ENCODE measurements at regions not wholly inside any gene's neighbourhood (a gene's known extent, or its start where the extent isn't known, plus 50 kb on each side); places are given as distances from the start of the nearest gene placed in this dataset.

- H3K9me3 ChIP-seq (ENCODE audit: control insufficient read depth in 2 of 3, low read length in 3 of 3), result no peaks in the 10 kb centered on the region
- H3K36me3 Mint-ChIP-seq, result no peaks in the 10 kb centered on the region
- H3K27ac Mint-ChIP-seq, result no peak overlapping the region
- ChIA-PET POLR2A (no interaction called here), CTCF (no interaction called here)
- H3K27ac ChIP-seq (ENCODE audit: low read depth, low read length), result no peak overlapping the region
- no peak overlapping the region for H3K4me3 ChIP-seq (ENCODE audit: low read length)
- H3K4me1 ChIP-seq (ENCODE audit: control insufficient read depth in 2 of 2, insufficient read depth in 2 of 2, low read length in 2 of 2), result no peaks in the 10 kb centered on the region
- DNase-seq (no peak), ATAC-seq (no peak)
- H3K27me3 ChIP-seq (ENCODE audit: control insufficient read depth in 2 of 2, insufficient read depth in 2 of 2, low read length in 2 of 2), result no peaks in the 10 kb centered on the region
- H3K27me3 Mint-ChIP-seq, result peaks cover 5 to 37% (median 18%) of the 10 kb centered on the region in 5 donors
- H3K4me1 Mint-ChIP-seq, result peaks cover 0 to 10% (median 0%) of the 10 kb centered on the region in 7 donors
- no peak overlapping the region for H3K4me3 Mint-ChIP-seq
- intact Hi-C loops (cut with micrococcal nuclease), result no loop called here
- peaks cover 0 to 8% (median 2%) of the 10 kb centered on the region in 11 donors for H3K9me3 Mint-ChIP-seq
- no peaks in the 10 kb centered on the region for H3K36me3 ChIP-seq (ENCODE audit: control insufficient read depth in 2 of 3, insufficient read depth in 3 of 3, low read length in 3 of 3)
Measured at GRCh38 chr5:82909771-82910170, 167.4 kb downstream of the TMEM167A start.

DNA sequence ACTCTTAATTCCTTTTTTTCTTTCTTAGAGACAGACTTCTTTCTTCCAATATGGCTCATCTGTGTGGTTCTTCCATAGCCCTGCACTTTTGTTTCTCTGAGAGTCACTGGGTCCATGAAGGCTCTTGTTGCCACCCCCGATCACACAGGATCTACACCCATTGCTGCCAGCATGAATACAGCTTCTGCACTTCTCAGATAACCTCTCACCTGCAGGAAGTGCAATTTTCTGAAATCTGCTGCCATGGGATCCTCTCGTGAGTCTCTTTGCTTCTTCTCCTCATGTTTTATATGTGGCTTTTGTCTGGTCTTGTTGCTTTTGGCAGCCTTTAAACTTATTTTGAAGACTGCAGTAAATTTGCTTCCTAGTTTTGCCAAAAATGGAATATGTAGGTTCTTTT lies 171.2 kb downstream of the TMEM167A start:
- H3K4me1 Mint-ChIP-seq, result no peaks in the 10 kb centered on the region
- H3K27me3 ChIP-seq (ENCODE audit: control insufficient read depth in 2 of 2, insufficient read depth in 2 of 2, low read length in 2 of 2), result no peaks in the 10 kb centered on the region
- no peak overlapping the region for H3K27ac Mint-ChIP-seq
- no peak overlapping the region for H3K4me3 ChIP-seq (ENCODE audit: low read length)
- no peaks in the 10 kb centered on the region for H3K36me3 ChIP-seq (ENCODE audit: control insufficient read depth in 2 of 3, insufficient read depth in 3 of 3, low read length in 3 of 3)
- H3K36me3 Mint-ChIP-seq, result no peaks in the 10 kb centered on the region
- ATAC-seq (no peak), DNase-seq (no peak)
- intact Hi-C loops (cut with micrococcal nuclease), result no loop called here
- H3K9me3 ChIP-seq (ENCODE audit: control insufficient read depth in 2 of 3, low read length in 3 of 3), result peaks cover 0 to 4% (median 0%) of the 10 kb centered on the region in 3 experiments
- H3K9me3 Mint-ChIP-seq, result peaks cover 3 to 32% (median 11%) of the 10 kb centered on the region in 11 donors
- POLR2A ChIA-PET, result no interaction called here
- H3K27ac ChIP-seq (ENCODE audit: low read depth, low read length), result no peak overlapping the region
- CTCF ChIA-PET, result no interaction called here
- H3K4me1 ChIP-seq (ENCODE audit: control insufficient read depth in 2 of 2, insufficient read depth in 2 of 2, low read length in 2 of 2), result no peaks in the 10 kb centered on the region
- peaks cover 3 to 30% (median 8%) of the 10 kb centered on the region in 5 donors for H3K27me3 Mint-ChIP-seq
- no peak overlapping the region for H3K4me3 Mint-ChIP-seq

DNA sequence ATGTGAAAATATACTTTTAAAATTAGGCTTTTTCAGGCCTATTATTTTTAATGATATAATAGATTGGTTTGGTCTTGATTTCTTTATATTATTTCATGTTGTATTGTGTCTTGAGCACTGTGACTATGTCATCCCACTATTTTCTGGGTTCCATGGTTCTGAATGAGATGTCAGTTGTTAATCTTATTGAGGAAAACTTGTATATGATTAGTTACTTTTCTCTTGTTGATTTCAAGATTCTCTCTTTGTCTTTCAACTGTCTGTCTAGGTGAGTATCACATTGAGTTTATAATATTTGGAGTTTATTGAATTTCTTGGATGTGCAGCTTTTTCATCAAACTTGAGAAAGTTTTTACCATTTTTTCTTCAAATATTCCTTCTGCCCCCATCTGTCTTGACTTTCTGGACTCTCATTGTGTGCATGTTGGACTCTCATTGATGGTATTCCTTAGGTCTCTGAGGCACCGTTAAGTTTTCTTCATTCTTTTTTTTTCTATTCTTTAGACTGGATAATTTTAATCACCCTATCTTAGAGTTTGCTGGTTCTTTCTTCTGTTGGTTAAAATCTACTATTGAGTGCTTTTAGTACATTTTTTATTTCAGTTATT lies 175.8 kb downstream of the TMEM167A start:
- CTCF ChIA-PET, result no interaction called here
- Histone ChIP-seq H3K4me3 (ENCODE audit: low read length) (no peak overlapping the region), H3K9me3 (ENCODE audit: control insufficient read depth in 2 of 3, low read length in 3 of 3) (peaks cover 0 to 4% (median 0%) of the 10 kb centered on the region in 3 experiments), H3K4me1 (ENCODE audit: control insufficient read depth in 2 of 2, insufficient read depth in 2 of 2, low read length in 2 of 2) (no peaks in the 10 kb centered on the region), H3K27ac (ENCODE audit: low read depth, low read length) (no peak overlapping the region), H3K36me3 (ENCODE audit: control insufficient read depth in 2 of 3, insufficient read depth in 3 of 3, low read length in 3 of 3) (no peaks in the 10 kb centered on the region), H3K27me3 (ENCODE audit: control insufficient read depth in 2 of 2, insufficient read depth in 2 of 2, low read length in 2 of 2) (no peaks in the 10 kb centered on the region)
- Mint-ChIP-seq H3K27ac (no peak overlapping the region), H3K4me1 (no peaks in the 10 kb centered on the region), H3K36me3 (no peaks in the 10 kb centered on the region), H3K27me3 (peaks cover 0 to 7% (median 5%) of the 10 kb centered on the region in 5 donors), H3K4me3 (no peak overlapping the region), H3K9me3 (peaks cover 8 to 42% (median 15%) of the 10 kb centered on the region in 11 donors)
- ATAC-seq (no peak), DNase-seq (no peak)
- POLR2A ChIA-PET, result no interaction called here
- intact Hi-C loops (cut with micrococcal nuclease), result no loop called here

- Histone ChIP-seq H3K4me3 (ENCODE audit: low read length) (no peak overlapping the region), H3K36me3 (ENCODE audit: control insufficient read depth in 2 of 3, insufficient read depth in 3 of 3, low read length in 3 of 3) (no peaks in the 10 kb centered on the region), H3K27ac (ENCODE audit: low read depth, low read length) (no peak overlapping the region), H3K4me1 (ENCODE audit: control insufficient read depth in 2 of 2, insufficient read depth in 2 of 2, low read length in 2 of 2) (no peaks in the 10 kb centered on the region), H3K9me3 (ENCODE audit: control insufficient read depth in 2 of 3, low read length in 3 of 3) (no peaks in the 10 kb centered on the region), H3K27me3 (ENCODE audit: control insufficient read depth in 2 of 2, insufficient read depth in 2 of 2, low read length in 2 of 2) (no peaks in the 10 kb centered on the region)
- intact Hi-C loops (cut with micrococcal nuclease), result no loop called here
- CTCF ChIA-PET, result no interaction called here
- Mint-ChIP-seq H3K4me3 (no peak overlapping the region), H3K36me3 (no peaks in the 10 kb centered on the region), H3K27me3 (peaks cover 0 to 7% (median 0%) of the 10 kb centered on the region in 5 donors), H3K9me3 (peaks cover 0 to 7% (median 4%) of the 10 kb centered on the region in 11 donors), H3K27ac (no peak overlapping the region), H3K4me1 (no peaks in the 10 kb centered on the region)
- POLR2A ChIA-PET, result no interaction called here
- no peak for DNase-seq
- no peak for ATAC-seq
Measured at GRCh38 chr5:82894716-82895115, 182.5 kb downstream of the TMEM167A start.

DNA sequence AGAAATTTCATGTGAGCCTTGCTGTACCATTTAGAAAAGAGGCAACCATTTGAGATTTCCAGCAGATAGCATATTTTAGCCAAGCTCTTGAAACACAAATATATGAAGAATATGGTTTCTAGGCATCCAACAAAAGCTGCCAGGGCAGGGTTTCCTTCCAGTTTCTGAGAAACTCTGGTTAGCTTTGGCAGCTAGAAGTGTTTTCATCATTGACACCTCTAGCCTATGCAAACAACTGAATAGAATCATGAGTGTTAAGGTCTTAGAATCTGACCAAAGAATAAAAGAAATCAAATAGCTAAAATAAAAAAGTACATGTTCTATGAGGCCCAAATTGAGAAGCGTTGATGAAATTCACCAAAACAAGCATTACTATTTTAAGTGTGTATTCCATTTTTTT lies 188.1 kb downstream of the TMEM167A start:
- intact Hi-C loops (cut with micrococcal nuclease), result no loop called here
- ChIA-PET POLR2A (no interaction called here), CTCF (no interaction called here)
- Mint-ChIP-seq H3K4me1 (peaks cover 0 to 11% (median 0%) of the 10 kb centered on the region in 7 donors), H3K36me3 (no peaks in the 10 kb centered on the region), H3K4me3 (no peak overlapping the region), H3K27ac (no peak overlapping the region), H3K27me3 (peaks cover 0 to 19% (median 13%) of the 10 kb centered on the region in 5 donors), H3K9me3 (peaks cover 0 to 3% (median 0%) of the 10 kb centered on the region in 11 donors)
- Histone ChIP-seq H3K36me3 (ENCODE audit: control insufficient read depth in 2 of 3, insufficient read depth in 3 of 3, low read length in 3 of 3) (no peaks in the 10 kb centered on the region), H3K27me3 (ENCODE audit: control insufficient read depth in 2 of 2, insufficient read depth in 2 of 2, low read length in 2 of 2) (no peaks in the 10 kb centered on the region), H3K4me1 (ENCODE audit: control insufficient read depth in 2 of 2, insufficient read depth in 2 of 2, low read length in 2 of 2) (no peaks in the 10 kb centered on the region), H3K4me3 (ENCODE audit: low read length) (no peak overlapping the region), H3K9me3 (ENCODE audit: control insufficient read depth in 2 of 3, low read length in 3 of 3) (no peaks in the 10 kb centered on the region), H3K27ac (ENCODE audit: low read depth, low read length) (no peak overlapping the region)
- ATAC-seq, result no peak
- no peak for DNase-seq

GRCh38 chr5:82886911-82887310 lies 190.3 kb downstream of the TMEM167A start:
- ATAC-seq, result no peak
- Histone ChIP-seq H3K36me3 (ENCODE audit: control insufficient read depth in 2 of 3, insufficient read depth in 3 of 3, low read length in 3 of 3) (no peaks in the 10 kb centered on the region), H3K27me3 (ENCODE audit: control insufficient read depth in 2 of 2, insufficient read depth in 2 of 2, low read length in 2 of 2) (no peaks in the 10 kb centered on the region), H3K27ac (ENCODE audit: low read depth, low read length) (no peak overlapping the region), H3K9me3 (ENCODE audit: control insufficient read depth in 2 of 3, low read length in 3 of 3) (no peaks in the 10 kb centered on the region), H3K4me3 (ENCODE audit: low read length) (no peak overlapping the region), H3K4me1 (ENCODE audit: control insufficient read depth in 2 of 2, insufficient read depth in 2 of 2, low read length in 2 of 2) (no peaks in the 10 kb centered on the region)
- Mint-ChIP-seq H3K36me3 (no peaks in the 10 kb centered on the region), H3K27ac (no peak overlapping the region), H3K27me3 (peaks cover 0 to 14% (median 13%) of the 10 kb centered on the region in 5 donors), H3K4me1 (peaks cover 0 to 14% (median 0%) of the 10 kb centered on the region in 7 donors), H3K4me3 (no peak overlapping the region), H3K9me3 (peaks cover 0 to 3% (median 0%) of the 10 kb centered on the region in 11 donors)
- POLR2A ChIA-PET, result no interaction called here
- no peak for DNase-seq
- CTCF ChIA-PET, result no interaction called here
- intact Hi-C loops (cut with micrococcal nuclease), result no loop called here

- Mint-ChIP-seq H3K27ac (no peak overlapping the region), H3K36me3 (no peaks in the 10 kb centered on the region), H3K9me3 (peaks cover 0 to 3% (median 0%) of the 10 kb centered on the region in 11 donors), H3K4me1 (peaks cover 0 to 20% (median 0%) of the 10 kb centered on the region in 7 donors), H3K27me3 (peaks cover 0 to 14% (median 10%) of the 10 kb centered on the region in 5 donors), H3K4me3 (no peak overlapping the region)
- DNase-seq (no peak), ATAC-seq (no peak)
- POLR2A ChIA-PET, result no interaction called here
- intact Hi-C loops (cut with micrococcal nuclease), result no loop called here
- no peaks in the 10 kb centered on the region for H3K36me3 ChIP-seq (ENCODE audit: control insufficient read depth in 2 of 3, insufficient read depth in 3 of 3, low read length in 3 of 3)
- H3K4me3 ChIP-seq (ENCODE audit: low read length), result no peak overlapping the region
- H3K4me1 ChIP-seq (ENCODE audit: control insufficient read depth in 2 of 2, insufficient read depth in 2 of 2, low read length in 2 of 2), result no peaks in the 10 kb centered on the region
- H3K27ac ChIP-seq (ENCODE audit: low read depth, low read length), result no peak overlapping the region
- H3K27me3 ChIP-seq (ENCODE audit: control insufficient read depth in 2 of 2, insufficient read depth in 2 of 2, low read length in 2 of 2), result no peaks in the 10 kb centered on the region
- CTCF ChIA-PET, result no interaction called here
- no peaks in the 10 kb centered on the region for H3K9me3 ChIP-seq (ENCODE audit: control insufficient read depth in 2 of 3, low read length in 3 of 3)
Measured at GRCh38 chr5:82885627-82886389, 191.4 kb downstream of the TMEM167A start.
